SU-DHL-6 (cell line): ENCODE measurements at regions not wholly inside any gene's neighbourhood (a gene's known extent, or its start where the extent isn't known, plus 50 kb on each side); places are given as distances from the start of the nearest gene placed in this dataset.

Experiments used
- H2AFZ ChIP-seq: fragments of 200-600 bp; sonication (generic); 2 replicates; pipeline ENCODE4 v1.6.1; 2014; ENCODE audit warnings: low read depth, mild to moderate bottlenecking, moderate library complexity, mixed read lengths, antibody characterized with exemption, low read length; ENCODE audit not compliant: severe bottlenecking
- H3F3A ChIP-seq: fragments of 200-600 bp; shearing (Covaris generic); 2 replicates; pipeline ENCODE4 v1.6.0; 2016; ENCODE audit warnings: antibody characterized with exemption, mild to moderate bottlenecking; ENCODE audit not compliant: insufficient read depth
- H3K27ac ChIP-seq: fragments of 200-600 bp; sonication (generic); 2 replicates; pipeline ENCODE4 v1.5.1; 2016; ENCODE audit warnings: low read depth, mild to moderate bottlenecking, low read length, moderate library complexity, mixed read lengths
- H3K27me3 ChIP-seq: fragments of 200-600 bp; sonication (generic), shearing (Covaris generic); 2 replicates; pipeline ENCODE4 v1.6.0; 2014; ENCODE audit warnings: mild to moderate bottlenecking, low read length
- H3K36me3 ChIP-seq: fragments of 200-600 bp; sonication (generic); 2 replicates; pipeline ENCODE4 v1.6.1; 2014; ENCODE audit warnings: mild to moderate bottlenecking, low read length, mixed read lengths
- H3K4me2 ChIP-seq: fragments of 300-600, 200-600 bp; shearing (Covaris generic), sonication (generic); 2 replicates; pipeline ENCODE4 v1.6.0; 2014; ENCODE audit warnings: low read length, low read depth, mild to moderate bottlenecking; ENCODE audit not compliant: poor library complexity, severe bottlenecking
- H3K4me3 ChIP-seq: fragments of 200-600 bp; sonication (generic); 2 replicates; pipeline ENCODE4 v1.5.1; 2014; ENCODE audit warnings: antibody characterized with exemption, low read length, mild to moderate bottlenecking, mixed read lengths; ENCODE audit not compliant: insufficient read depth, poor library complexity, severe bottlenecking
- H3K79me2 ChIP-seq: fragments of 200-600 bp; sonication (generic); 2 replicates; pipeline ENCODE4 v1.6.1; 2014; ENCODE audit warnings: mild to moderate bottlenecking, low read length, moderate library complexity; ENCODE audit not compliant: insufficient read depth
- H3K9ac ChIP-seq: fragments of 200-600 bp; sonication (generic); 2 replicates; pipeline ENCODE4 v1.7.0; 2014; ENCODE audit warnings: mild to moderate bottlenecking, low read length
- H3K9me2 ChIP-seq: fragments of 200-600 bp; sonication (generic); replicated peaks from 2 replicates; pipeline ENCODE4 v1.6.1; 2014; ENCODE audit warnings: low read length; ENCODE audit not compliant: insufficient read depth
- H3K9me3 ChIP-seq: fragments of 200-600 bp; sonication (generic); 2 replicates; pipeline ENCODE4 v1.6.1; 2014; ENCODE audit warnings: low read length, mixed read lengths; ENCODE audit not compliant: insufficient read depth
- H4K20me1 ChIP-seq: fragments of 200-600 bp; sonication (generic); 2 replicates; pipeline ENCODE4 v1.6.1; 2014; ENCODE audit warnings: low read depth, mild to moderate bottlenecking, antibody characterized with exemption, low read length, moderate library complexity, mixed read lengths
- EZH2phosphoT487 ChIP-seq: fragments of 200-600 bp; sonication (generic), shearing (Covaris generic); conservative IDR thresholded peaks from 2 replicates; pipeline ENCODE4 v1.6.1; 2018; ENCODE audit warnings: mild to moderate bottlenecking, antibody characterized with exemption, low read length, moderate library complexity, mixed read lengths
- TF ChIP-seq, protein P1 (sequence below): fragments of 200-600 bp; sonication (generic); IDR thresholded peaks from one replicate; pipeline ENCODE4 v1.5.1; 2017; ENCODE audit warnings: antibody characterized with exemption, mild to moderate bottlenecking, low read length, moderate library complexity; ENCODE audit not compliant: insufficient read depth, poor library complexity, severe bottlenecking

GRCh38 chr20:52469128-52469527 is 277.5 kb upstream of the ZFP64 start:
- Histone ChIP-seq H3K27me3 (no peaks in the 10 kb centered on the region), H3F3A (no peaks in the 10 kb centered on the region), H3K9me2 (no peaks in the 10 kb centered on the region), H3K4me3 (no peak overlapping the region), H3K27ac (no peak overlapping the region), H3K36me3 (no peaks in the 10 kb centered on the region), H2AFZ (no peak overlapping the region), H3K9ac (no peak overlapping the region), H4K20me1 (no peaks in the 10 kb centered on the region), H3K4me2 (no peak overlapping the region), H3K9me3 (no peaks in the 10 kb centered on the region), H3K79me2 (no peaks in the 10 kb centered on the region)
- no peak for TF ChIP-seq EZH2phosphoT487
- TF ChIP-seq, protein P1, sequence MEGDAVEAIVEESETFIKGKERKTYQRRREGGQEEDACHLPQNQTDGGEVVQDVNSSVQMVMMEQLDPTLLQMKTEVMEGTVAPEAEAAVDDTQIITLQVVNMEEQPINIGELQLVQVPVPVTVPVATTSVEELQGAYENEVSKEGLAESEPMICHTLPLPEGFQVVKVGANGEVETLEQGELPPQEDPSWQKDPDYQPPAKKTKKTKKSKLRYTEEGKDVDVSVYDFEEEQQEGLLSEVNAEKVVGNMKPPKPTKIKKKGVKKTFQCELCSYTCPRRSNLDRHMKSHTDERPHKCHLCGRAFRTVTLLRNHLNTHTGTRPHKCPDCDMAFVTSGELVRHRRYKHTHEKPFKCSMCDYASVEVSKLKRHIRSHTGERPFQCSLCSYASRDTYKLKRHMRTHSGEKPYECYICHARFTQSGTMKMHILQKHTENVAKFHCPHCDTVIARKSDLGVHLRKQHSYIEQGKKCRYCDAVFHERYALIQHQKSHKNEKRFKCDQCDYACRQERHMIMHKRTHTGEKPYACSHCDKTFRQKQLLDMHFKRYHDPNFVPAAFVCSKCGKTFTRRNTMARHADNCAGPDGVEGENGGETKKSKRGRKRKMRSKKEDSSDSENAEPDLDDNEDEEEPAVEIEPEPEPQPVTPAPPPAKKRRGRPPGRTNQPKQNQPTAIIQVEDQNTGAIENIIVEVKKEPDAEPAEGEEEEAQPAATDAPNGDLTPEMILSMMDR: no peak

DNA sequence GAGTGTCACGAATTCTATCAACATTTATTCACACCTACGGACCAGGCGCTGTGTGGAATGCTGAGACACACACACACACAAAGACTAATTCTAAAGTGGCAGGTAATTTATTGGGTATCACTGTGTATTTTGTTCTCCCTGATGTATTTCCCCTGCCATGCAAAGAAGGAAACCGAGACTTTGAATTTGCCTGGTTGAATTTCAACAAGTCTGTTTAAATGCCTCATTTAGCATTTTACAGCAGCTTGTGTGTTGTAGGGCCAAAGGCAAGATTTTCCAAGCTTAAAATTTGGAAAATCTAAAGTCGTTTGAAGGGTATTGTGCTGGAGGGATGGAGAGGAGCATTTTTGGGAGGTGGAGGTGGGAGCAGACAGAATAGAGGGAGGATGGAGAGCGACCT is 274.4 kb upstream of the ZFP64 start:
- no peak overlapping the region for H3K4me2 ChIP-seq
- H3K9ac ChIP-seq: no peak overlapping the region
- H3K4me3 ChIP-seq: no peak overlapping the region
- no peaks in the 10 kb centered on the region for H3F3A ChIP-seq
- TF ChIP-seq EZH2phosphoT487: no peak
- TF ChIP-seq, protein P1: no peak
- H4K20me1 ChIP-seq: no peaks in the 10 kb centered on the region
- no peak overlapping the region for H2AFZ ChIP-seq
- no peaks in the 10 kb centered on the region for H3K79me2 ChIP-seq
- H3K27ac ChIP-seq: no peak overlapping the region
- no peaks in the 10 kb centered on the region for H3K36me3 ChIP-seq
- H3K9me2 ChIP-seq: no peaks in the 10 kb centered on the region
- no peaks in the 10 kb centered on the region for H3K27me3 ChIP-seq
- no peaks in the 10 kb centered on the region for H3K9me3 ChIP-seq

DNA sequence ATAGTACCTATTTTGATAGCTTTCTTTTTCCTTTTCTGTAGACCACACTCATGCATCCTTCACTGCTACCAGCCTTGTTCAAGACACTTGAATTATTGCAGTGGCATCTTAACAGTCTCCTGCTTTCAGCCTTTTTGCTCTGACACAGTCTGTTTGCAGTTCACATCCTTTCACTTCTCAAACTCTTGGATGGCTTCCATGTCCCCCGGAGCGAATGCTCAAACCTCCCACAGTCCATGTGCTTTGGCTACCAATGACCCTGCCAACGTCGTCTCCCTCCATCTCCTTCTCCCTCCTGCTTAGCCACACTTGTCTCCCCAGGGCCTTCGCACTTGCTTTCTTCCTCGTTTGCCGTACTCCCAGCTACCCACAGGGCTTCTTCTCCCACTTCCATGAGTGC is 270.0 kb upstream of the ZFP64 start:
- Histone ChIP-seq H2AFZ (no peak overlapping the region), H3K36me3 (no peaks in the 10 kb centered on the region), H3K9me2 (no peaks in the 10 kb centered on the region), H3K27me3 (no peaks in the 10 kb centered on the region), H3K4me3 (no peak overlapping the region), H3K79me2 (no peaks in the 10 kb centered on the region), H3K4me2 (no peak overlapping the region), H3F3A (no peaks in the 10 kb centered on the region), H3K9ac (no peak overlapping the region), H4K20me1 (no peaks in the 10 kb centered on the region), H3K27ac (no peak overlapping the region), H3K9me3 (no peaks in the 10 kb centered on the region)
- TF ChIP-seq, protein P1: no peak
- no peak for TF ChIP-seq EZH2phosphoT487
